ENCODE measurements at regions not wholly inside any gene's neighbourhood (a gene's known extent, or its start where the extent isn't known, plus 50 kb on each side); places are given as distances from the start of the nearest gene placed in this dataset.

- no peak overlapping the region for H2AK5ac ChIP-seq (ENCODE audit: low read depth, low read length)
- in situ Hi-C loops (cut with MboI; ENCODE audit: low sequenced_read_pairs) (no loop called here), intact Hi-C loops (cut with micrococcal nuclease) (no loop called here), dilution Hi-C loops (cut with HindIII; ENCODE audit: low sequenced_read_pairs, unreplicated experiment) (no loop called here)
- no peaks in the 10 kb centered on the region for H3K9me1 ChIP-seq (ENCODE audit: insufficient read depth, low read length)
- no peak overlapping the region for H3K18ac ChIP-seq (ENCODE audit: low read depth, low read length)
- no peak overlapping the region for H2BK20ac ChIP-seq (ENCODE audit: low read depth, low read length)
- no peak overlapping the region for H4K5ac ChIP-seq (ENCODE audit: low read depth, low read length)
- POLR2A ChIA-PET (ENCODE audit: unreplicated experiment) = no interaction called here
- H3K23ac ChIP-seq (ENCODE audit: low read depth, low read length) = no peak overlapping the region
- H2BK15ac ChIP-seq (ENCODE audit: low read depth, low read length) = no peak overlapping the region
- WGBS, 2 experiments (ENCODE audit: extremely low coverage in 2 of 2, insufficient read length in 1 of 2) = no CpG with 5 or more reads among the region's 4 CpGs
- no peak overlapping the region for H3K14ac ChIP-seq (replicated peaks; ENCODE audit: low read depth, low read length)
- H4K91ac ChIP-seq (ENCODE audit: insufficient read depth, low read depth, low read length) = no peak overlapping the region
- H3K9me3 ChIP-seq (ENCODE audit: control insufficient read depth, insufficient read depth, low read length) = peaks cover 26% of the 10 kb centered on the region
- H3K4me3 ChIP-seq (ENCODE audit: insufficient read depth, low read depth, low read length) = no peak overlapping the region
- ATAC-seq (ENCODE audit: low read depth) = no peak
- H3K36me3 ChIP-seq (ENCODE audit: control insufficient read depth, insufficient read depth, low read length) = no peaks in the 10 kb centered on the region
- H4K20me1 ChIP-seq (ENCODE audit: insufficient read depth, low read length) = no peaks in the 10 kb centered on the region
- no peaks in the 10 kb centered on the region; the same call in 1 of the 2 replicates for H3K27me3 ChIP-seq (ENCODE audit: control insufficient read depth, insufficient read depth, low read length)
- H3K4me2 ChIP-seq (ENCODE audit: low read depth, low read length) = no peak overlapping the region
- no peak overlapping the region for H2AK9ac ChIP-seq (replicated peaks; ENCODE audit: low read depth, low read length, poor library complexity)
- H3K9ac ChIP-seq (ENCODE audit: low read depth, low read length) = no peak overlapping the region
- BruUV-seq (replicated peaks) = no TSS peak
- CTCF ChIA-PET = no interaction called here
- no peaks in the 10 kb centered on the region for H3K4me1 ChIP-seq (ENCODE audit: control insufficient read depth, insufficient read depth, low read length)
- H3K27ac ChIP-seq (ENCODE audit: insufficient read depth, low read length) = no peak overlapping the region
- TF ChIP-seq POLR2A (IDR thresholded peaks at IDR 0.05; ENCODE audit: low read depth, low read length) (no peak), RFX5 (IDR thresholded peaks at IDR 0.05; ENCODE audit: low read depth, low read length) (no peak), CEBPB (IDR thresholded peaks at IDR 0.05; ENCODE audit: low read depth, low read length) (no peak), USF2 (IDR thresholded peaks at IDR 0.05; ENCODE audit: low read depth, low read length) (no peak), CHD1 (IDR thresholded peaks at IDR 0.05; ENCODE audit: low read depth, low read length) (no peak), MAZ (IDR thresholded peaks at IDR 0.05; ENCODE audit: borderline replicate concordance, low read depth, low read length) (no peak), CTCF (conservative IDR thresholded peaks at IDR 0.05; ENCODE audit: low read depth, low read length) (no peak), RCOR1 (IDR thresholded peaks at IDR 0.05; ENCODE audit: insufficient replicate concordance, low read length) (no peak), FOS (IDR thresholded peaks at IDR 0.05; ENCODE audit: low read depth, low read length) (no peak), BHLHE40 (IDR thresholded peaks at IDR 0.05; ENCODE audit: low read depth, low read length) (no peak), MXI1 (IDR thresholded peaks at IDR 0.05; ENCODE audit: borderline replicate concordance, low read depth, low read length) (no peak), NFE2L2 (IDR thresholded peaks at IDR 0.05; ENCODE audit: low read depth, low read length) (no peak), MAFK (IDR thresholded peaks at IDR 0.05; ENCODE audit: low read depth, low read length) (no peak), ELK1 (IDR thresholded peaks at IDR 0.05; ENCODE audit: borderline replicate concordance, low read depth, low read length) (no peak)
- H2AFZ ChIP-seq (replicated peaks; ENCODE audit: low read length, poor library complexity) = no peak overlapping the region
- H3K4ac ChIP-seq (ENCODE audit: low read depth, low read length) = no peak overlapping the region
- no peaks in the 10 kb centered on the region for H3K79me1 ChIP-seq (ENCODE audit: low read depth in 1 of 2, low read length in 2 of 2)
- DNase-seq = no peak
- no peak overlapping the region for H3K56ac ChIP-seq (ENCODE audit: extremely low read depth, insufficient read depth, low read length)
- no peak overlapping the region for H2BK120ac ChIP-seq (ENCODE audit: low read depth, low read length)
- no peak overlapping the region for H2BK5ac ChIP-seq (ENCODE audit: low read depth, low read length, poor library complexity, severe bottlenecking)
- no peak overlapping the region for H4K8ac ChIP-seq (ENCODE audit: low read depth in 2 of 2, low read length in 2 of 2)
These were observed 1253.9 kb downstream of the BRD1 start for GRCh38 chr22:48573766-48574165.

Data from IMR-90 (cell line).